Cardiac muscle cell (in vitro differentiated cells and primary cell): ENCODE measurements at regions not wholly inside any gene's neighbourhood (a gene's known extent, or its start where the extent isn't known, plus 50 kb on each side); places are given as distances from the start of the nearest gene placed in this dataset.
"Not testable (repeated sequence)": the region's sequence is repeated elsewhere in the genome, so short reads cannot be mapped to it uniquely, and the experiment has no call there.

Source experiments
- DNase-seq, 2 donors: peaks; one replicate each; pipeline versions ENCODE4 v3.0.0 to v3.0.0-alpha.2; 2010 to 2017; ENCODE audit warnings: low read depth in 1 of 2, low spot score in 1 of 2
- H3K27ac ChIP-seq: fragments of 200-600 bp; sonication (generic); 2 replicates; pipeline ENCODE4 v1.5.1; 2016
- H3K27me3 ChIP-seq: fragments of 200-600 bp; sonication (generic); 2 replicates; pipeline ENCODE4 v1.6.0; 2016; ENCODE audit warnings: control low read depth
- H3K36me3 ChIP-seq: fragments of 200-600 bp; sonication (generic); 2 replicates; pipeline ENCODE4 v1.5.1; 2016; ENCODE audit warnings: control low read depth
- H3K4me1 ChIP-seq: fragments of 200-600 bp; sonication (generic); 2 replicates; pipeline ENCODE4 v1.8.1; 2017; ENCODE audit warnings: low read depth, mild to moderate bottlenecking, mixed run types
- H3K4me3 ChIP-seq: fragments of 200-600 bp; sonication (generic); 2 replicates; pipeline ENCODE4 v1.5.1; 2016; ENCODE audit warnings: mild to moderate bottlenecking
- H3K9me3 ChIP-seq: fragments of 200-600 bp; sonication (generic); 2 replicates; pipeline ENCODE4 v1.5.1; 2017; ENCODE audit warnings: low read depth, mild to moderate bottlenecking, control low read depth
- CTCF ChIP-seq: IDR thresholded peaks from 2 replicates; pipeline ENCODE4 v1.5.1; 2012; ENCODE audit warnings: low read depth, mild to moderate bottlenecking, low read length

GRCh38 chr12:67790660-67791059 is 142.1 kb downstream of the DYRK2 start:
- Histone ChIP-seq H3K9me3 (no peaks in the 10 kb centered on the region), H3K4me1 (peaks cover 6% of the 10 kb centered on the region), H3K4me3 (no peak overlapping the region), H3K27ac (no peak overlapping the region), H3K27me3 (no peaks in the 10 kb centered on the region), H3K36me3 (no peaks in the 10 kb centered on the region)
- no peak for TF ChIP-seq CTCF
- no peak for DNase-seq

GRCh38 chr12:67791362-67791761 is 142.8 kb downstream of the DYRK2 start:
- H3K27ac ChIP-seq, H3K36me3 ChIP-seq: not testable (repeated sequence)

GRCh38 chr12:67792185-67792584 is 143.6 kb downstream of the DYRK2 start:
- Histone ChIP-seq H3K27ac (no peak overlapping the region), H3K4me3 (no peak overlapping the region), H3K36me3 (no peaks in the 10 kb centered on the region), H3K27me3 (no peaks in the 10 kb centered on the region), H3K9me3 (no peaks in the 10 kb centered on the region), H3K4me1 (peaks cover 14% of the 10 kb centered on the region)
- TF ChIP-seq CTCF, result no peak
- DNase-seq, result no peak

More at GRCh38 chr12:67791362-67791761, 142.8 kb downstream of the DYRK2 start:
- not testable (repeated sequence) for H3K4me1 ChIP-seq, DNase-seq, H3K9me3 ChIP-seq, H3K4me3 ChIP-seq, H3K27me3 ChIP-seq

- DNase-seq, result no peak
- H3K27me3 ChIP-seq, result no peaks in the 10 kb centered on the region
Measured at GRCh38 chr12:67794161-67794560, 145.6 kb downstream of the DYRK2 start.

GRCh38 chr12:67795236-67795635 is 146.7 kb downstream of the DYRK2 start:
- H3K4me3 ChIP-seq, result no peak overlapping the region
- DNase-seq, result no peak
- H3K9me3 ChIP-seq, result no peaks in the 10 kb centered on the region
- H3K27me3 ChIP-seq, result no peaks in the 10 kb centered on the region
- peaks cover 20% of the 10 kb centered on the region for H3K4me1 ChIP-seq
- no peak for TF ChIP-seq CTCF
- no peaks in the 10 kb centered on the region for H3K36me3 ChIP-seq
- no peak overlapping the region for H3K27ac ChIP-seq

More at GRCh38 chr12:67794161-67794560, 145.6 kb downstream of the DYRK2 start:
- peaks cover 24% of the 10 kb centered on the region for H3K4me1 ChIP-seq
- H3K36me3 ChIP-seq, result no peaks in the 10 kb centered on the region
- H3K4me3 ChIP-seq, result no peak overlapping the region
- no peak overlapping the region for H3K27ac ChIP-seq
- no peaks in the 10 kb centered on the region for H3K9me3 ChIP-seq
- TF ChIP-seq CTCF, result no peak

GRCh38 chr12:67797185-67797741 is 148.7 kb downstream of the DYRK2 start:
- Histone ChIP-seq H3K4me1 (peaks cover 20% of the 10 kb centered on the region), H3K36me3 (no peaks in the 10 kb centered on the region), H3K27me3 (no peaks in the 10 kb centered on the region), H3K9me3 (no peaks in the 10 kb centered on the region), H3K27ac (peak overlapping the region; percentile 61), H3K4me3 (no peak overlapping the region)
- TF ChIP-seq CTCF, result no peak
- DNase-seq, result peak; percentile 21 to 32
